ENCODE measurements at regions not wholly inside any gene's neighbourhood (a gene's known extent, or its start where the extent isn't known, plus 50 kb on each side); places are given as distances from the start of the nearest gene placed in this dataset.

DNA sequence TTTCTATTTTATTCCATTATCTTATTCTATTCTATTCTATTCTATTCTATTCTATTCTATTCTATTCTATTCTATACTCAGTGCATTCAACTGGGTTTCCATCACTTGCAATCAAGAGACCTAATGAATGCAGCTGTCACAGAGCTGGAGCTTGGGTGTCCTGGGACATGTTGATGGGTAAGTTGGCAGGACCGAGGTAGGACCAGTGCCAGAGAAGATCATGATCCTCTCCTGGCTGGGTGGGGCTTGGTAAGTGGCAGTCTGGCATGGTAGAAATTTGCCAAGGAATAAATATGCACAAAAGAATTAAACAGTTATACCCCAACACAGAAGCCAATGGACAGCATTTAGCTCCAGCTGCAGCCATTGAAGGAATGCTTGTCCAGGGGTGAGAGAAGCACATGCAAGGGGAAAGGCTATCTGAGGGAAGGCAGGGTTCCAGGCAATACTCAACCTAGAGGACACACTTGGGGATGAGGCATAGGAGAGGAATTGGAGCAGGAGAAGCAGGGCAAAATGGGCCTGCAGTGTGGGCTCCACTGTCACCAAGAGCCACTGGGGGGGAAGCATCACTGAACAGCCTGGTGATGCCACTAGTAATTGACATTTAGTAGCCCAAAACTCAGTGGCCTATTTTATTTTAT, 97.0 kb upstream of the CD82 start:
- TF ChIP-seq, protein P1, sequence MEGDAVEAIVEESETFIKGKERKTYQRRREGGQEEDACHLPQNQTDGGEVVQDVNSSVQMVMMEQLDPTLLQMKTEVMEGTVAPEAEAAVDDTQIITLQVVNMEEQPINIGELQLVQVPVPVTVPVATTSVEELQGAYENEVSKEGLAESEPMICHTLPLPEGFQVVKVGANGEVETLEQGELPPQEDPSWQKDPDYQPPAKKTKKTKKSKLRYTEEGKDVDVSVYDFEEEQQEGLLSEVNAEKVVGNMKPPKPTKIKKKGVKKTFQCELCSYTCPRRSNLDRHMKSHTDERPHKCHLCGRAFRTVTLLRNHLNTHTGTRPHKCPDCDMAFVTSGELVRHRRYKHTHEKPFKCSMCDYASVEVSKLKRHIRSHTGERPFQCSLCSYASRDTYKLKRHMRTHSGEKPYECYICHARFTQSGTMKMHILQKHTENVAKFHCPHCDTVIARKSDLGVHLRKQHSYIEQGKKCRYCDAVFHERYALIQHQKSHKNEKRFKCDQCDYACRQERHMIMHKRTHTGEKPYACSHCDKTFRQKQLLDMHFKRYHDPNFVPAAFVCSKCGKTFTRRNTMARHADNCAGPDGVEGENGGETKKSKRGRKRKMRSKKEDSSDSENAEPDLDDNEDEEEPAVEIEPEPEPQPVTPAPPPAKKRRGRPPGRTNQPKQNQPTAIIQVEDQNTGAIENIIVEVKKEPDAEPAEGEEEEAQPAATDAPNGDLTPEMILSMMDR (conservative IDR thresholded peaks at IDR 0.05; ENCODE audit: control insufficient read depth, insufficient read depth, low read depth, low read length) = no peak
- no peak for DNase-seq (ENCODE audit: low read depth)

DNA sequence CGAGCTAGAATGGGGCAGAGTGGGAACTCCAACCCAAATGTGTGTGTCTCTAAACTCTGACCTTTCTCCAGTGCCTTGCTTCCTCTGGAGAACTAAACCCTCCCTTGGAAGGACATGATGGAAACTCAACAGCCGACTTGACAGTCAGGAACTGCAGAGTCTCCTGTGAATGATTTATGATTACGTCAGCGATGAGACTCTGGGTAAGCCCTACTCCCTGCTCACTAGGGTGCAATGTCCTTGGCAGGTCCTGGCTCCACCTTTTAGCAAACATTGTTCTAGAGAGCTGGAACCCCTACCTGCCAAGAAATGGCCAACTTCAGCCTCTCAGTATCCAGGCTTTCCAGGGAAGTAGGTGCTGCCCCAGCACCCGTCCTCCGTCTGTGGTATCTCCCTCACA, 96.1 kb upstream of the CD82 start:
- TF ChIP-seq, protein P1 (conservative IDR thresholded peaks at IDR 0.05; ENCODE audit: control insufficient read depth, insufficient read depth, low read depth, low read length) = no peak
- H3K4me3 ChIP-seq (ENCODE audit: control insufficient read depth, low read depth, low read length) = no peak overlapping the region
- DNase-seq (ENCODE audit: low read depth) = no peak

More for the DNA sequence above, 97.0 kb upstream of the CD82 start:
- no peak overlapping the region for H3K4me3 ChIP-seq (ENCODE audit: control insufficient read depth, low read depth, low read length)

DNA sequence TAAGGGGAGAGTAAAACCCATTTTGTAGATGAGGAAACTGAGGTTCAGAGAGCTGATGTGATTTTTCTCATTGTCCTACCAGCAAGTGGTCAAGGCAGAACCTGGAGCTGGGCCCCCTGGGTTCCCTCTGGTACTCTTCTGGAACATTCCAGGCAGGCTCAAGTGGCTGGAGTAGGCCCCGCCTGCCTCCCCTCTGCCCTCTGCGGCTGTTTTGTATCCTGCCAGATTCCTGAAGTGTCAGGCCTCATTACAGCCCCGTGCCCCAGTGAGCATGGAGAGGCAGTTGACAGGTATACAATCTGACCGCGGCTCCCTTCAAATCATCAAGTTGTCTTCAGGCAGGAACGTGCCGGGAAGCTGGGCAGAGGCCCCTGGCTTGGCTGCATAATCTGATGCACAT, 94.6 kb upstream of the CD82 start:
- no peak overlapping the region for H3K4me3 ChIP-seq (ENCODE audit: control insufficient read depth, low read depth, low read length)
- no peak for DNase-seq (ENCODE audit: low read depth)
- TF ChIP-seq, protein P1 (conservative IDR thresholded peaks at IDR 0.05; ENCODE audit: control insufficient read depth, insufficient read depth, low read depth, low read length) = no peak

DNA sequence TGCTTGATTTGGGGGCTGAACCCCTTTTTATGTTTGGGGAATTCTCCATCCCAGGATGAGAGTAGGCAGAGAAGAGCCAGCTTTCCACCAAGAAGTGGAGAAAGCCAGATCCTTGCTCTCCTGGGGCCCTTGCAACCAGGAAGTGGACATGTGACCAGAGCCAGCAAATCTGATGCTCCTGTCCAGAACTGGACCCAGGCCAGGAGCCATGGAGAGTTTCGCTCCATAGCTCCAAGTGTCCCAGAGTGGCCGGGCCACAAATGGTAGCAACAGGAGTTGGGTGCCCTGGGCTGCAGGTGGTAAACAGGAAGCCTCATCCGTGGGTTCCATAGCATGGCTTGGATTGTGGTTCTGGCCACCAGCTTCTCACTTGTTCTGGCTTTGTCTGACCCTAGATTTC, 93.9 kb upstream of the CD82 start:
- TF ChIP-seq, protein P1 (conservative IDR thresholded peaks at IDR 0.05; ENCODE audit: control insufficient read depth, insufficient read depth, low read depth, low read length) = no peak

DNA sequence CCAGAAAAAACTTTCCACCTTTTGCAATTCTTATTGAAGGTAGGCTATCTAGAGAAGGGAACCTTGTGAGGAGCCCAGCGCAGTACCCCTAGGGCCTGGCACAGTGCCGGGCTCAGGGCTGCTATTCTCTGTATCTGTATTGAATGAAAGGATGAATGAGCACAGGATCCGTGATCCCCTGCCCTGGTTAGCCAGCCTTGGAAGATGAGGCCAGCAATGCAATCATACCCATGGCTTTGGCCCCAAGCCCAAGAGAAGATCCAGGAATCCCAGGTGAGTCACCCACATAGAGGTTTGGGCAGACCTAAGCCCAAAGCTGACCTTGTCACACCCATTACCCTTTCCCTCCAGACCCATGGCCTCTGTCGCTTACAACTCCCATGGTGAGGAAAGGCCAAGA, 92.5 kb upstream of the CD82 start:
- H3K4me3 ChIP-seq (ENCODE audit: control insufficient read depth, low read depth, low read length) = no peak overlapping the region
- TF ChIP-seq, protein P1 (conservative IDR thresholded peaks at IDR 0.05; ENCODE audit: control insufficient read depth, insufficient read depth, low read depth, low read length) = no peak
- no peak for DNase-seq (ENCODE audit: low read depth)

More for the DNA sequence above, 93.9 kb upstream of the CD82 start:
- H3K4me3 ChIP-seq (ENCODE audit: control insufficient read depth, low read depth, low read length) = no peak overlapping the region
- no peak for DNase-seq (ENCODE audit: low read depth)

DNA sequence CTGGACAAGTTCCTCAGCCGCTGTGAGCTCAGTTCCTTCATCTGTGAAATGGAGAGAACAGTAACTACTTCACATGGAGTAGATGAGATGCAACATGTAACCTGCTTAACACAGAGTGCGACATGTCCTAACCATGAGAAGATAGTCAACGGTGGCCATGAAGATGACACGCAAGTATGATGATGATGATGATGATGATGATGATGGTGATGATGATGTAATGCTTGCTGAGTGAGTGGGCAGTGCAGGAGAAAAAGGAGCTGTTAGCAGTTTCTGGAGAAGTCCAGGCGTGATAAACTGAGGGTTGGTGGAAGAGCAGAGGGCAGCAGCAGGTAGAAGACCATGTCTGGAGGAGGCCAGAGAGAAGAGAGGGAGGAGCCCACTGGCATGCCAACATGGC, 90.8 kb upstream of the CD82 start:
- H3K4me3 ChIP-seq (ENCODE audit: control insufficient read depth, low read depth, low read length) = no peak overlapping the region
- DNase-seq (ENCODE audit: low read depth) = no peak
- TF ChIP-seq, protein P1 (conservative IDR thresholded peaks at IDR 0.05; ENCODE audit: control insufficient read depth, insufficient read depth, low read depth, low read length) = no peak
